MCF 10A (cell line): ENCODE measurements at regions not wholly inside any gene's neighbourhood (a gene's known extent, or its start where the extent isn't known, plus 50 kb on each side); places are given as distances from the start of the nearest gene placed in this dataset.
A peak's percentile ranks its signal among the peaks of the same experiment; 100 is the strongest.

ENCODE experiments used
- BruUV-seq: library from RNA; stranded (reverse); fragments of 400-500 nt; replicated peaks from 2 replicates; lab custom pipeline; 2021; lab: Mats Ljungman, UMichigan
- CTCF ChIA-PET: fragments of 300-600 bp; sonication (Branson Sonifier 250); formaldehyde crosslinking; extraction: SDS; loops from one replicate; lab custom pipeline; 2021; ENCODE audit warnings: antibody characterized with exemption, inconsistent platforms; lab: Yijun Ruan, JAX
- POLR2A ChIA-PET: fragments of 300-600, 350-650 bp; sonication (Branson Sonifier 250); formaldehyde crosslinking; extraction: SDS; loops from one replicate; lab custom pipeline; 2020; ENCODE audit warnings: antibody characterized with exemption, inconsistent platforms; lab: Yijun Ruan, JAX
- DNase-seq: peaks from one replicate; pipeline ENCODE4 v3.0.0-alpha.2; 2018; ENCODE audit not compliant: unreplicated experiment
- H3K27ac Mint-ChIP-seq: one replicate; pipeline ENCODE4 v1.8.0; 2022; ENCODE audit warnings: mild to moderate bottlenecking, low read depth, mixed read lengths; ENCODE audit not compliant: unreplicated experiment
- H3K27me3 Mint-ChIP-seq: one replicate; pipeline ENCODE4 v1.8.0; 2022; ENCODE audit warnings: mixed read lengths; ENCODE audit not compliant: insufficient read depth, unreplicated experiment
- H3K36me3 Mint-ChIP-seq: one replicate; pipeline ENCODE4 v1.8.0; 2022; ENCODE audit warnings: mild to moderate bottlenecking, moderate library complexity, mixed read lengths; ENCODE audit not compliant: insufficient read depth, unreplicated experiment
- H3K4me1 Mint-ChIP-seq: one replicate; pipeline ENCODE4 v1.8.0; 2022; ENCODE audit warnings: mixed read lengths; ENCODE audit not compliant: insufficient read depth, unreplicated experiment
- H3K4me3 Mint-ChIP-seq: one replicate; pipeline ENCODE4 v1.8.0; 2022; ENCODE audit warnings: mild to moderate bottlenecking, moderate library complexity, mixed read lengths; ENCODE audit not compliant: unreplicated experiment
- H3K9me3 Mint-ChIP-seq: one replicate; pipeline ENCODE4 v1.8.0; 2022; ENCODE audit warnings: mixed read lengths; ENCODE audit not compliant: unreplicated experiment
- intact Hi-C: fragments of 100-400 bp; cut with micrococcal nuclease; formaldehyde crosslinking; loops from 2 replicates; pipeline ENCODE4 v1.14.1; 2022
- TF ChIP-seq, protein P1 (sequence below): fragments of 200-600 bp; IDR thresholded peaks from one replicate; pipeline ENCODE4 v1.8.0; 2022; ENCODE audit warnings: antibody characterized with exemption, mild to moderate bottlenecking; ENCODE audit not compliant: unreplicated experiment

DNA sequence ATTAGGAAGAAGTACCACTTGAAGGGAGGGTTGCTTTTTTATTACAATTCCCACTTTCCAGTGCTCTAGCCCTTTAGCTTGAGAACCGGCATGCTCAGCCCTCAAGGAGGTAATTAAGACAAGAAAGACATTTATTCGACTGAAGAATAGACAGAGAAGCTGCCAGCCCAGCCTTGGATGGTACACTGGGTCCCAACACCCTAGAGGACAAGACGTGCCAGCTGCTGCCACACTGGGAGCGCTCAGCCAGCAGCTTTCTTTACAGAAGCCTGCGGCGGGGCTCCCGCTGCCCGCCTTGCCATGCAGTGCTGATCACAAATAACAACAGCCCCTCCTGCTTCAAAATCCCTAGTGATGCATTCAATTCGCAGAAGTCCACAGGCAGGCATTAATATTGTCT, 746.3 kb upstream of the RAB6C start:
- H3K4me3 Mint-ChIP-seq, result no peak overlapping the region
- ChIA-PET POLR2A (interaction anchor here (0.6 kb wide), 1 partner anchor 204 kb away, joined by 3 read pairs; no protein-coding TSS in a partner anchor), CTCF (interaction anchor here (0.8 to 1.2 kb wide), 6 partner anchors 9 to 477 kb away, joined by 3 to 8 read pairs (median 4); no protein-coding TSS in a partner anchor)
- DNase-seq, result no peak
- BruUV-seq, result no TSS peak
- TF ChIP-seq, protein P1, sequence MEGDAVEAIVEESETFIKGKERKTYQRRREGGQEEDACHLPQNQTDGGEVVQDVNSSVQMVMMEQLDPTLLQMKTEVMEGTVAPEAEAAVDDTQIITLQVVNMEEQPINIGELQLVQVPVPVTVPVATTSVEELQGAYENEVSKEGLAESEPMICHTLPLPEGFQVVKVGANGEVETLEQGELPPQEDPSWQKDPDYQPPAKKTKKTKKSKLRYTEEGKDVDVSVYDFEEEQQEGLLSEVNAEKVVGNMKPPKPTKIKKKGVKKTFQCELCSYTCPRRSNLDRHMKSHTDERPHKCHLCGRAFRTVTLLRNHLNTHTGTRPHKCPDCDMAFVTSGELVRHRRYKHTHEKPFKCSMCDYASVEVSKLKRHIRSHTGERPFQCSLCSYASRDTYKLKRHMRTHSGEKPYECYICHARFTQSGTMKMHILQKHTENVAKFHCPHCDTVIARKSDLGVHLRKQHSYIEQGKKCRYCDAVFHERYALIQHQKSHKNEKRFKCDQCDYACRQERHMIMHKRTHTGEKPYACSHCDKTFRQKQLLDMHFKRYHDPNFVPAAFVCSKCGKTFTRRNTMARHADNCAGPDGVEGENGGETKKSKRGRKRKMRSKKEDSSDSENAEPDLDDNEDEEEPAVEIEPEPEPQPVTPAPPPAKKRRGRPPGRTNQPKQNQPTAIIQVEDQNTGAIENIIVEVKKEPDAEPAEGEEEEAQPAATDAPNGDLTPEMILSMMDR, result no peak
- intact Hi-C loops, result no loop called here
- no peaks in the 10 kb centered on the region for H3K36me3 Mint-ChIP-seq
- H3K4me1 Mint-ChIP-seq, result peaks cover 11% of the 10 kb centered on the region
- no peak overlapping the region for H3K27ac Mint-ChIP-seq
- no peaks in the 10 kb centered on the region for H3K27me3 Mint-ChIP-seq
- H3K9me3 Mint-ChIP-seq, result no peaks in the 10 kb centered on the region

DNA sequence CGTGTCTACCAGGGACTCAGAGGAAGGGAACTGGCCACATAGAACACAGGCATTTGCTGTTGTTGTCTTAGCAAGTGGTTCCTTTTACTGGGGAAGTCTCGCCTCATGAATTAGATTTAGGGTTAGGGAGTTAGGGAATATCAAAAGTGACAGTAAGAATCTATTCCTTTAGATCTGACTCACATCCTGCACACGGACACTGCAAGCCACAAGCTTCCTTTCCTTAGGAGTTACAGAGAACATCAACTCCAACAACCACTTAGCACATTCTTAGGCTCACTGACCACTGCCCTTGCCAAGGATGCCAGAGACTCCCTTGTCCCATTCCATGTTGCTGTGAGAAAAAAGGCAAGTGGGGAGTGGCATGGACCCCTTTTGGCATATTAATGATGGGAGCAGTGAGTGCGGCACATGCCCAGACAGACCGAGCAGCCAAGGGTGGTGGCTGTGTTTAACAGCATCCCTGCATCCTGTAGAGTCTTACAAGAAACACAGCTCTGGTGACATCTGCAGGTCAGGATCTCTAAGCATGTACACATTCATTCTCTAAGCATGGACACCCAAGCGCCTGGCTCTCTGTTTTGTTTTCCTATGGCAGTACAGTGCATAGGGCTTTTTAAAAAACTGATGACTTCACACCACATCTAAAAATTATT, 745.6 kb upstream of the RAB6C start:
- H3K9me3 Mint-ChIP-seq, result no peaks in the 10 kb centered on the region
- peak; percentile 17 for DNase-seq
- ChIA-PET CTCF (interaction anchor here (0.6 to 1.2 kb wide), 9 partner anchors 10 to 1317 kb away, joined by 3 to 8 read pairs (median 4); no protein-coding TSS in a partner anchor), POLR2A (interaction anchor here (0.6 kb wide), 1 partner anchor 204 kb away, joined by 3 read pairs; no protein-coding TSS in a partner anchor)
- H3K4me1 Mint-ChIP-seq, result peaks cover 13% of the 10 kb centered on the region
- intact Hi-C loops, result loop anchor here (1.0 kb wide), 2 partner anchors 498 to 913 kb away; no protein-coding TSS in a partner anchor
- H3K36me3 Mint-ChIP-seq, result no peaks in the 10 kb centered on the region
- TF ChIP-seq, protein P1, result peak; percentile 39
- no peak overlapping the region for H3K4me3 Mint-ChIP-seq
- BruUV-seq, result no TSS peak
- peak overlapping the region; percentile 51 for H3K27ac Mint-ChIP-seq
- no peaks in the 10 kb centered on the region for H3K27me3 Mint-ChIP-seq

DNA sequence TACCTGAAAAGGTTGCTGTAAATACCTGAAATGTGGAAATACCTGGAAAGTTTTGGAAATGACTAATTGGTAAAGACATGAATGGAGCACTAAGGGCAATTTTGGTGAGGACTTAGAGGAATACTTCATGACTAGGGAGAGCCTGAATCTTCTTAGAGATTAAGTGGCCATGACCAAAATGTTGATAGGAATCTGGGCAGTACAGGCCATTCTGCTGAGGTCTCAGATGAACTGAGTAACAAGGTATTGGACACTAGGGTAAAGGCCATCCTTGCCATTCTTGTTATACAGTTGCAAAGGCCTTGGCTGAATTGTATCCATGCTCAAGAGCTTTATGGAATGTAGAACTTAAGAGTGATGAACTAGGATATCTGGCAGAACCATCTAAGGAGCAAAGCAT, 742.9 kb upstream of the RAB6C start:
- no TSS peak for BruUV-seq
- peaks cover 13% of the 10 kb centered on the region for H3K4me1 Mint-ChIP-seq
- no peak for DNase-seq
- TF ChIP-seq, protein P1, result no peak
- ChIA-PET CTCF (interaction anchor here (0.7 to 0.8 kb wide), 2 partner anchors 619 to 790 kb away, joined by 3 read pairs; no protein-coding TSS in a partner anchor), POLR2A (interaction anchor here (0.6 kb wide), 1 partner anchor 540 kb away, joined by 3 read pairs; no protein-coding TSS in a partner anchor)
- H3K9me3 Mint-ChIP-seq, result no peaks in the 10 kb centered on the region
- H3K27me3 Mint-ChIP-seq, result no peaks in the 10 kb centered on the region
- intact Hi-C loops, result no loop called here
- no peak overlapping the region for H3K4me3 Mint-ChIP-seq
- no peak overlapping the region for H3K27ac Mint-ChIP-seq
- H3K36me3 Mint-ChIP-seq, result no peaks in the 10 kb centered on the region

DNA sequence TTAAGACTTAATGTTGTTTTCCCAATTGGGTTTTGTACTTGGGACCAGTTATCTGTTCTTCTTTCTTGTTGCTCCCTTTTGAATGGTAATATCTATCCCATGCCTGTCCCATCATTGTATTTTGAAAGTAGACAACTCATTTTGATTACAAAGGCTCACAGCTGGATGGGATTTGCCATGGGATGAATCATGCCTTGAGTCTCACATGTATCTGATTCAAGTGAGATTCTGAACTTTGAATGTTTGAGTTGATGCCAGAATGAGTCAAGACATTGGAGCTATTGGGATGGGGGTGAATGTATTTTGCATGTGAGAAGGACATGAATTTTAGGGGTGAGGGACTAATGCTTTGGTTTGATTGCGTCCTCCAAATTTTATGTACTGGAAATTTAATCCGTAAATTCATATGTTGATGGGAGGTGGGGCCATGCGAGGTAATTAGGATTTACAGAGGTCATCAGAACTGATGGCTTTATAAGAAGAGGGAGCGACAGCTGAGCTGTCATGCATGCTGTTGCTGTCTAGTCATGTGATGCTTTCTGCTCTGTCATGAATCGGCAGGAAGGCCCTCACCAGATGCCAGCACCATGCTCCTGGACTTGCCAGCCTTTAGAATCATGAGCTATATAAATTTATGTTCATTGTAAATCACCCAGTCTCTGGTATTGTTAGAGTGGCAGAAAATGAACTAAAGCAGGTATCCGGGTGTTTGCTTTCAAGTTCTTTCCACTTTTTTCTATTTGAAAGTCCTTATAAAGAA, 741.3 kb upstream of the RAB6C start:
- Mint-ChIP-seq H3K27ac (no peak overlapping the region), H3K9me3 (no peaks in the 10 kb centered on the region), H3K4me3 (no peak overlapping the region), H3K36me3 (no peaks in the 10 kb centered on the region), H3K4me1 (peaks cover 13% of the 10 kb centered on the region), H3K27me3 (no peaks in the 10 kb centered on the region)
- CTCF ChIA-PET, result no interaction called here
- no TSS peak for BruUV-seq
- peak; percentile 58 for DNase-seq
- TF ChIP-seq, protein P1, result no peak
- POLR2A ChIA-PET, result interaction anchor here (0.7 to 1.0 kb wide), 2 partner anchors 15 to 1600 kb away, joined by 3 read pairs; no protein-coding TSS in a partner anchor
- intact Hi-C loops, result no loop called here
